Ascending aorta (tissue), 2 donors: ENCODE measurements at regions not wholly inside any gene's neighbourhood (a gene's known extent, or its start where the extent isn't known, plus 50 kb on each side); places are given as distances from the start of the nearest gene placed in this dataset.

Experiments used
- DNase-seq, 2 donors: peaks; one replicate each; pipeline ENCODE4 v3.0.0-alpha.2; 2019; ENCODE audit warnings: low spot score in 2 of 2
- H3K27ac ChIP-seq, 2 donors: fragments of 200-600 bp; sonication (generic); one replicate each; pipeline ENCODE4 v1.5.1; 2016 to 2017; ENCODE audit warnings: mild to moderate bottlenecking in 1 of 2
- H3K27me3 ChIP-seq: fragments of 200-600 bp; sonication (generic); one replicate; pipeline ENCODE4 v1.5.1; 2017
- H3K36me3 ChIP-seq, 2 donors: fragments of 200-600 bp; sonication (generic); one replicate each; pipeline ENCODE4 v1.5.1; 2016
- H3K4me1 ChIP-seq, 2 donors: fragments of 200-600 bp; sonication (generic); one replicate each; pipeline ENCODE4 v1.5.1; 2016 to 2017; ENCODE audit warnings: mild to moderate bottlenecking in 1 of 2
- H3K4me3 ChIP-seq, 2 donors: fragments of 200-600 bp; sonication (generic); one replicate each; pipeline ENCODE4 v1.5.1; 2016 to 2017; ENCODE audit warnings: mild to moderate bottlenecking in 1 of 2
- H3K9me3 ChIP-seq, 2 donors: fragments of 200-600 bp; sonication (generic); one replicate each; pipeline ENCODE4 v1.5.1; 2016
- CTCF ChIP-seq, 3 experiments: fragments of 200-600 bp in 2 of 3; fragments of 450-650 bp in 1 of 3; sonication (generic) in 2 of 3; IDR thresholded peaks; one replicate each; pipeline ENCODE4 v1.5.1; 2016 to 2019; ENCODE audit warnings: antibody characterized with exemption in 3 of 3, mild to moderate bottlenecking in 1 of 3, moderate library complexity in 1 of 3
- intact Hi-C: fragments of 100-400 bp; cut with DNase I; formaldehyde crosslinking; loops from one replicate; pipeline ENCODE4 v1.15.1; 2023

- Histone ChIP-seq H3K27ac (no peak overlapping the region), H3K27me3 (no peaks in the 10 kb centered on the region), H3K9me3 (no peaks in the 10 kb centered on the region), H3K4me3 (no peak overlapping the region), H3K4me1 (peaks cover 0 to 7% of the 10 kb centered on the region in 2 donors), H3K36me3 (no peaks in the 10 kb centered on the region)
- DNase-seq: peak in 1 of 2 donors; percentile 19
- no peak for TF ChIP-seq CTCF (IDR thresholded peaks at IDR 0.05)
- intact Hi-C loops: loop anchor here (10.0 kb wide), 1 partner anchor 768 kb away; no protein-coding TSS in a partner anchor
Measured at GRCh38 chr5:6262651-6263363, 115.5 kb downstream of the MED10 start.

GRCh38 chr5:6261668-6262067 lies 116.7 kb downstream of the MED10 start:
- TF ChIP-seq CTCF (IDR thresholded peaks at IDR 0.05): no peak
- Histone ChIP-seq H3K27me3 (no peaks in the 10 kb centered on the region), H3K4me3 (no peak overlapping the region), H3K4me1 (peaks cover 0 to 7% of the 10 kb centered on the region in 2 donors), H3K27ac (no peak overlapping the region), H3K9me3 (no peaks in the 10 kb centered on the region), H3K36me3 (no peaks in the 10 kb centered on the region)
- peak in 1 of 2 donors; percentile 31 for DNase-seq
- intact Hi-C loops: loop anchor here (10.0 kb wide), 1 partner anchor 767 kb away; no protein-coding TSS in a partner anchor

GRCh38 chr5:6261256-6261655 lies 117.1 kb downstream of the MED10 start:
- intact Hi-C loops: loop anchor here (10.0 kb wide), 1 partner anchor 766 kb away; no protein-coding TSS in a partner anchor
- peak in 1 of 2 donors; percentile 19 for DNase-seq
- no peaks in the 10 kb centered on the region for H3K9me3 ChIP-seq

GRCh38 chr5:6260846-6261245 lies 117.5 kb downstream of the MED10 start:
- Histone ChIP-seq H3K27ac (no peak overlapping the region), H3K4me3 (no peak overlapping the region), H3K36me3 (no peaks in the 10 kb centered on the region), H3K9me3 (no peaks in the 10 kb centered on the region), H3K27me3 (no peaks in the 10 kb centered on the region), H3K4me1 (peaks cover 0 to 7% of the 10 kb centered on the region in 2 donors)
- no peak for TF ChIP-seq CTCF (IDR thresholded peaks at IDR 0.05)
- intact Hi-C loops: loop anchor here (10.0 kb wide), 1 partner anchor 766 kb away; no protein-coding TSS in a partner anchor
- DNase-seq: no peak

More at GRCh38 chr5:6261256-6261655, 117.1 kb downstream of the MED10 start:
- Histone ChIP-seq H3K36me3 (no peaks in the 10 kb centered on the region), H3K27ac (no peak overlapping the region), H3K27me3 (no peaks in the 10 kb centered on the region), H3K4me3 (no peak overlapping the region), H3K4me1 (peaks cover 0 to 7% of the 10 kb centered on the region in 2 donors)
- no peak for TF ChIP-seq CTCF (IDR thresholded peaks at IDR 0.05)

GRCh38 chr5:6256901-6257300 lies 121.4 kb downstream of the MED10 start:
- Histone ChIP-seq H3K27me3 (no peaks in the 10 kb centered on the region), H3K4me3 (no peak overlapping the region), H3K9me3 (no peaks in the 10 kb centered on the region), H3K27ac (no peak overlapping the region), H3K4me1 (peaks cover 0 to 7% of the 10 kb centered on the region in 2 donors), H3K36me3 (no peaks in the 10 kb centered on the region)
- peak in 1 of 2 donors; percentile 9 for DNase-seq
- TF ChIP-seq CTCF (IDR thresholded peaks at IDR 0.05): no peak
- intact Hi-C loops: no loop called here
